ENCODE measurements at regions not wholly inside any gene's neighbourhood (a gene's known extent, or its start where the extent isn't known, plus 50 kb on each side); places are given as distances from the start of the nearest gene placed in this dataset.

DNA sequence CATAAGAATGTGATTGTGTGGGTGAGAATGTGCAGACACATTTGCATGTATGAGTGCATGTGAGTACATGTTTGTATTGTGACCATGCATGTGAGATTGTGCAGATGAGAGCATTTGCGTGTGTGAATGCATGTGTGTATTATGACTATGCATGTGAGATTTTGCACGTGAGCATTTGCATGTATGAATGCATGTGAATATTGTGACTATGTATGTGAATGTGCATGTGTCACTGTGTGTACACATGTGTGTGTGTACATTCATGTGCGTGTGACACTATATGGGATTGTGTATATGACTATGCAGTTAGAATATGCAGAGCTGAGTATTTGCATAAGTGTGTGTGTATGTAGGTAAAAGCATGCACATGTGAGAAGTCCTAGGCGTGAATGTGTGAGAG lies 381.3 kb upstream of the MAF start:
- dilution Hi-C loops (cut with MboI; ENCODE audit: extremely low pct_ligation_motif_present, low sequenced_read_pairs) (no loop called here), intact Hi-C loops (cut with micrococcal nuclease) (no loop called here)
- Histone ChIP-seq H2AFZ (ENCODE audit: low read depth, low read length) (no peak overlapping the region), H3K4me1 (ENCODE audit: control insufficient read depth, extremely low read depth, insufficient read depth, low read length) (no peaks in the 10 kb centered on the region), H4K20me1 (replicated peaks; ENCODE audit: control insufficient read depth, extremely low read depth, insufficient read depth, low read length) (no peaks in the 10 kb centered on the region), H3K9ac (replicated peaks; ENCODE audit: extremely low read depth, insufficient read depth, low read length) (no peak overlapping the region), H3K27ac (ENCODE audit: insufficient read depth, low read depth, low read length) (no peak overlapping the region), H3K79me2 (ENCODE audit: control insufficient read depth, insufficient read depth, low read length) (no peaks in the 10 kb centered on the region), H3K9me1 (replicated peaks; ENCODE audit: control insufficient read depth, extremely low read depth, insufficient read depth, low read length) (no peaks in the 10 kb centered on the region), H3K27me3 (ENCODE audit: control insufficient read depth in 2 of 2, insufficient read depth in 2 of 2, low read length in 2 of 2) (no peaks in the 10 kb centered on the region), H3K36me3 (ENCODE audit: control insufficient read depth in 2 of 2, extremely low read depth in 1 of 2, insufficient read depth in 2 of 2, low read length in 2 of 2) (no peaks in the 10 kb centered on the region), H3K9me3 (replicated peaks; ENCODE audit: control insufficient read depth, insufficient read depth, low read length) (no peaks in the 10 kb centered on the region), H3K4me3 (replicated peaks in 1 of 3; ENCODE audit: insufficient read depth in 1 of 3, low read depth in 1 of 3, low read length in 3 of 3) (no peak overlapping the region), H3K4me2 (ENCODE audit: insufficient read depth, low read length) (no peak overlapping the region)
- ChIA-PET CTCF (no interaction called here), POLR2A (no interaction called here)
- no peak for DNase-seq (ENCODE audit: low read depth, low spot score)
- TF ChIP-seq, protein P1, sequence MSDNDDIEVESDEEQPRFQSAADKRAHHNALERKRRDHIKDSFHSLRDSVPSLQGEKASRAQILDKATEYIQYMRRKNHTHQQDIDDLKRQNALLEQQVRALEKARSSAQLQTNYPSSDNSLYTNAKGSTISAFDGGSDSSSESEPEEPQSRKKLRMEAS (IDR thresholded peaks at IDR 0.05; ENCODE audit: insufficient read depth, insufficient read length), result no peak
- BruUV-seq (replicated peaks), result no TSS peak
- no peak for FAIRE-seq

DNA sequence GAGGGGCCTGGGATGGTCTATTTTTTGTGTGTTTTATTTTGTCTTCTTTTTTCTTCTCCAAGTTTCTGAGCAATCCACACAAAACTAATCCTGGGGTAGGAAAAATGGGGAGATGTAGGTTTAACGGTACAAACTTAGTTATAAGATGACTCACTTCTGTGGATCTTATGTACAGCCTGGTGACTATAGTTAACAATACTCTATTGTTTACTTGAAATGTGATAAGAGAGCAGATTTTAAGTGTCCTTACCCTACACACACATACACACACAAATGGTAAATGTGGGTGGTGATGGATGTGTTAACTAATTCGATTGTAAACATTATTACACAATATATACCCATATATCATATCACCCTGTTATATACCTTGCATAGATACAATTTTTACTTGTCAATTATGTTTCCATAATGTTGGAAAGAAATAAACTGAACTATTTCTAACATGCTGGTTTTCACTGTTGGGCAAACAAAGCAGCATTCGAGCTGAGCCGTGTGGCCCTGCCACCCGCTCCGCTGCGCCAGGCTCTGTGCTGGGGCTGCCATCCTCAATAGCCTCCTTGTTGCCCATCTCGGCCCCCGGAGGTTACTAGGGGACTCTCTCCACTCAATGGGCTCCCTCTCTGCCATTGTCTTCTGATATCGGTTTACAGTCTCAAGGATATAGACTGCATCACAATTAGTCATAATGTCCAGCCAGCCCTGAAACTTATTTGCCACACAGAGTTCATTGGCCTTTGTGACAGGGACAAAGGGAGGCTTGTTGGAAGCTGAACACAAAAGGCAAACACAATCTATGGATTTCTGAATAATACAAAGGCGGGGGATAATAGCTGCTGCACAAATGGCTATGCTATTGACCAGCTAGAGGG lies 380.3 kb upstream of the MAF start:
- H3K4me1 ChIP-seq (ENCODE audit: control insufficient read depth, extremely low read depth, insufficient read depth, low read length), result no peaks in the 10 kb centered on the region
- no peaks in the 10 kb centered on the region for H3K9me1 ChIP-seq (replicated peaks; ENCODE audit: control insufficient read depth, extremely low read depth, insufficient read depth, low read length)
- no peaks in the 10 kb centered on the region for H4K20me1 ChIP-seq (replicated peaks; ENCODE audit: control insufficient read depth, extremely low read depth, insufficient read depth, low read length)
- intact Hi-C loops (cut with micrococcal nuclease), result no loop called here
- H2AFZ ChIP-seq (ENCODE audit: low read depth, low read length), result no peak overlapping the region
- H3K4me3 ChIP-seq (replicated peaks in 1 of 3; ENCODE audit: insufficient read depth in 1 of 3, low read depth in 1 of 3, low read length in 3 of 3), result no peak overlapping the region
- ChIA-PET POLR2A (no interaction called here), CTCF (no interaction called here)
- no peaks in the 10 kb centered on the region for H3K27me3 ChIP-seq (ENCODE audit: control insufficient read depth in 2 of 2, insufficient read depth in 2 of 2, low read length in 2 of 2)
- BruUV-seq (replicated peaks), result no TSS peak
- H3K36me3 ChIP-seq (ENCODE audit: control insufficient read depth in 2 of 2, extremely low read depth in 1 of 2, insufficient read depth in 2 of 2, low read length in 2 of 2), result no peaks in the 10 kb centered on the region
- FAIRE-seq, result no peak
- H3K27ac ChIP-seq (ENCODE audit: insufficient read depth, low read depth, low read length), result no peak overlapping the region
- peak; percentile 19 for TF ChIP-seq FOS (IDR thresholded peaks at IDR 0.05; ENCODE audit: borderline replicate concordance, insufficient read depth, low read length)
- TF ChIP-seq, protein P1 (IDR thresholded peaks at IDR 0.05; ENCODE audit: insufficient read depth, insufficient read length), result no peak
- dilution Hi-C loops (cut with MboI; ENCODE audit: extremely low pct_ligation_motif_present, low sequenced_read_pairs), result no loop called here
- H3K9me3 ChIP-seq (replicated peaks; ENCODE audit: control insufficient read depth, insufficient read depth, low read length), result no peaks in the 10 kb centered on the region
- H3K9ac ChIP-seq (replicated peaks; ENCODE audit: extremely low read depth, insufficient read depth, low read length), result no peak overlapping the region
- no peak overlapping the region for H3K4me2 ChIP-seq (ENCODE audit: insufficient read depth, low read length)
- H3K79me2 ChIP-seq (ENCODE audit: control insufficient read depth, insufficient read depth, low read length), result no peaks in the 10 kb centered on the region
- no peak for DNase-seq (ENCODE audit: low read depth, low spot score)

Measured in endothelial cell of umbilical vein (primary cell).